GM12878 (cell line): ENCODE measurements at regions not wholly inside any gene's neighbourhood (a gene's known extent, or its start where the extent isn't known, plus 50 kb on each side); places are given as distances from the start of the nearest gene placed in this dataset.

Source experiments
- DPF2 ChIP-seq: fragments of 450-650 bp; IDR thresholded peaks from 2 replicates; pipeline ENCODE4 v1.6.1; 2017; ENCODE audit warnings: mild to moderate bottlenecking
- HDAC2 ChIP-seq: fragments of 200-600 bp; sonication (generic); IDR thresholded peaks from 2 replicates; pipeline ENCODE4 v1.6.1; 2017
- KAT2A ChIP-seq: conservative IDR thresholded peaks from 2 replicates; pipeline ENCODE4 v1.6.1; 2011; ENCODE audit warnings: low read depth, low read length; ENCODE audit not compliant: control insufficient read depth
- POLR2A ChIP-seq: IDR thresholded peaks from 2 replicates; pipeline ENCODE4 v1.6.1; 2011; ENCODE audit warnings: low read depth, mild to moderate bottlenecking, low read length
- RFX5 ChIP-seq: IDR thresholded peaks from 2 replicates; pipeline ENCODE4 v1.6.1; 2011; ENCODE audit warnings: low read depth, low read length, improper control_type of control experiment
- SUZ12 ChIP-seq: fragments of 200-600 bp; sonication (generic); IDR thresholded peaks from one replicate; pipeline ENCODE4 v1.6.1; 2018; ENCODE audit warnings: antibody characterized with exemption, mild to moderate bottlenecking; ENCODE audit not compliant: unreplicated experiment

DNA sequence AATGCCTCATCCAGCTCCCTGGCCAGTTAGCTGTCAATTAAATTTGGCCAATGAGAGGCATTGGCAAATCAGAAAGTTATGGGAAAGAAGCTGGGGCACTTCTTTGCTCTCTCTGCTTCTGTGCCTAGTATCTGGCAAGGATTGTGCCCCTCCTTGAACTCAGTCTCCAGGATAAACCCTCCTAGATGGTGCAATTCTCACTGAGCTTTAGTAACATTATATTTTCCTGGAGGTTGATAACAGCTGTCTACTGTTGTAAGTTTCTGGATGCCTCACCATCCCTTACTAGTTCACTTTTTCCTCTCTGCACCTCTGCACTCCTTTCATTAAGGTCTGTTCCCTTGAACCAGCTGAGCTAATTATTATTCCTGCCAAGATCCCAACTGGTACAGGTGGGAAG, 329.5 kb downstream of the MFSD1 start:
- TF ChIP-seq DPF2: no peak
- TF ChIP-seq SUZ12: no peak
- TF ChIP-seq POLR2A: no peak
- TF ChIP-seq KAT2A: no peak
- no peak for TF ChIP-seq RFX5
- TF ChIP-seq HDAC2: no peak
